ENCODE measurements at regions not wholly inside any gene's neighbourhood (a gene's known extent, or its start where the extent isn't known, plus 50 kb on each side); places are given as distances from the start of the nearest gene placed in this dataset.
A peak's percentile ranks its signal among the peaks of the same experiment; 100 is the strongest.

- Histone ChIP-seq H3K9ac (ENCODE audit: low read length) (no peak overlapping the region), H3K4me1 (ENCODE audit: control insufficient read depth, low read depth, low read length) (no peaks in the 10 kb centered on the region), H3K27ac (ENCODE audit: low read depth, low read length) (no peak overlapping the region), H2AK5ac (ENCODE audit: low read length) (no peak overlapping the region), H2BK15ac (replicated peaks; ENCODE audit: low read depth) (no peak overlapping the region), H3K79me2 (ENCODE audit: control insufficient read depth, insufficient read depth, low read length) (no peaks in the 10 kb centered on the region), H3K4me2 (ENCODE audit: low read length) (no peak overlapping the region), H3K36me3 (ENCODE audit: control insufficient read depth, insufficient read depth, low read length) (no peaks in the 10 kb centered on the region), H4K5ac (ENCODE audit: low read length) (no peak overlapping the region), H2BK5ac (ENCODE audit: low read length) (no peak overlapping the region), H3K27me3 (ENCODE audit: insufficient read depth, low read length, poor library complexity) (no peaks in the 10 kb centered on the region), H3K4ac (ENCODE audit: low read depth, low read length) (no peak overlapping the region), H3K23ac (ENCODE audit: low read length) (no peak overlapping the region), H4K8ac (ENCODE audit: low read depth, low read length) (no peak overlapping the region), H3K79me1 (ENCODE audit: low read length) (no peaks in the 10 kb centered on the region), H3K18ac (ENCODE audit: low read length) (no peak overlapping the region), H3K56ac (ENCODE audit: low read length) (no peak overlapping the region), H2BK120ac (ENCODE audit: low read depth, low read length) (no peak overlapping the region), H3K4me3 (ENCODE audit: low read length) (no peak overlapping the region)
- WGBS (ENCODE audit: extremely low coverage, insufficient coverage, low lambda C conversion rate) = no CpG with 5 or more reads among the region's 1 CpG
- DNase-seq = no peak
Observed at GRCh38 chrX:16416588-16416987, 233.4 kb upstream of the S100G start.

- Histone ChIP-seq H3K4me1 (ENCODE audit: control insufficient read depth, low read depth, low read length) (no peaks in the 10 kb centered on the region), H3K79me2 (ENCODE audit: control insufficient read depth, insufficient read depth, low read length) (no peaks in the 10 kb centered on the region), H2BK15ac (replicated peaks; ENCODE audit: low read depth) (no peak overlapping the region), H3K36me3 (ENCODE audit: control insufficient read depth, insufficient read depth, low read length) (no peaks in the 10 kb centered on the region), H4K5ac (ENCODE audit: low read length) (no peak overlapping the region), H4K8ac (ENCODE audit: low read depth, low read length) (no peak overlapping the region), H3K27me3 (ENCODE audit: insufficient read depth, low read length, poor library complexity) (no peaks in the 10 kb centered on the region), H3K4ac (ENCODE audit: low read depth, low read length) (no peak overlapping the region), H3K4me3 (ENCODE audit: low read length) (no peak overlapping the region), H3K27ac (ENCODE audit: low read depth, low read length) (no peak overlapping the region), H2AK5ac (ENCODE audit: low read length) (no peak overlapping the region), H3K79me1 (ENCODE audit: low read length) (no peaks in the 10 kb centered on the region), H3K18ac (ENCODE audit: low read length) (no peak overlapping the region), H3K9ac (ENCODE audit: low read length) (no peak overlapping the region), H2BK5ac (ENCODE audit: low read length) (no peak overlapping the region), H2BK120ac (ENCODE audit: low read depth, low read length) (no peak overlapping the region), H3K23ac (ENCODE audit: low read length) (no peak overlapping the region), H3K4me2 (ENCODE audit: low read length) (no peak overlapping the region), H3K56ac (ENCODE audit: low read length) (no peak overlapping the region)
- no peak for DNase-seq
Observed at GRCh38 chrX:16418650-16419049, 231.3 kb upstream of the S100G start.

GRCh38 chrX:16427668-16428067, 222.3 kb upstream of the S100G start:
- no peak overlapping the region for H4K5ac ChIP-seq (ENCODE audit: low read length)
- H3K4me1 ChIP-seq (ENCODE audit: control insufficient read depth, low read depth, low read length) = no peaks in the 10 kb centered on the region
- no peak overlapping the region for H3K4me2 ChIP-seq (ENCODE audit: low read length)
- no peak overlapping the region for H3K18ac ChIP-seq (ENCODE audit: low read length)
- H2BK15ac ChIP-seq (replicated peaks; ENCODE audit: low read depth) = no peak overlapping the region
- H3K23ac ChIP-seq (ENCODE audit: low read length) = no peak overlapping the region
- no peak for DNase-seq
- no peak overlapping the region for H3K9ac ChIP-seq (ENCODE audit: low read length)
- H3K27me3 ChIP-seq (ENCODE audit: insufficient read depth, low read length, poor library complexity) = no peaks in the 10 kb centered on the region
- H3K56ac ChIP-seq (ENCODE audit: low read length) = no peak overlapping the region
- H3K36me3 ChIP-seq (ENCODE audit: control insufficient read depth, insufficient read depth, low read length) = no peaks in the 10 kb centered on the region
- H4K8ac ChIP-seq (ENCODE audit: low read depth, low read length) = no peak overlapping the region
- H3K4me3 ChIP-seq (ENCODE audit: low read length) = no peak overlapping the region
- no peaks in the 10 kb centered on the region for H3K79me2 ChIP-seq (ENCODE audit: control insufficient read depth, insufficient read depth, low read length)
- H3K4ac ChIP-seq (ENCODE audit: low read depth, low read length) = no peak overlapping the region
- H2BK5ac ChIP-seq (ENCODE audit: low read length) = no peak overlapping the region
- WGBS (ENCODE audit: extremely low coverage, insufficient coverage, low lambda C conversion rate) = no CpG with 5 or more reads among the region's 3 CpGs
- H3K79me1 ChIP-seq (ENCODE audit: low read length) = no peaks in the 10 kb centered on the region
- H2AK5ac ChIP-seq (ENCODE audit: low read length) = no peak overlapping the region
- H2BK120ac ChIP-seq (ENCODE audit: low read depth, low read length) = no peak overlapping the region
- H3K27ac ChIP-seq (ENCODE audit: low read depth, low read length) = no peak overlapping the region

GRCh38 chrX:16429406-16429805, 220.6 kb upstream of the S100G start:
- Histone ChIP-seq H2BK5ac (ENCODE audit: low read length) (no peak overlapping the region), H3K79me2 (ENCODE audit: control insufficient read depth, insufficient read depth, low read length) (no peaks in the 10 kb centered on the region), H3K27me3 (ENCODE audit: insufficient read depth, low read length, poor library complexity) (no peaks in the 10 kb centered on the region), H3K56ac (ENCODE audit: low read length) (no peak overlapping the region), H4K5ac (ENCODE audit: low read length) (no peak overlapping the region), H3K23ac (ENCODE audit: low read length) (no peak overlapping the region), H3K4me2 (ENCODE audit: low read length) (no peak overlapping the region), H3K9ac (ENCODE audit: low read length) (no peak overlapping the region), H3K4me1 (ENCODE audit: control insufficient read depth, low read depth, low read length) (no peaks in the 10 kb centered on the region), H3K27ac (ENCODE audit: low read depth, low read length) (no peak overlapping the region), H2BK120ac (ENCODE audit: low read depth, low read length) (no peak overlapping the region), H3K79me1 (ENCODE audit: low read length) (no peaks in the 10 kb centered on the region), H3K4me3 (ENCODE audit: low read length) (no peak overlapping the region), H4K8ac (ENCODE audit: low read depth, low read length) (no peak overlapping the region), H2BK15ac (replicated peaks; ENCODE audit: low read depth) (no peak overlapping the region), H3K18ac (ENCODE audit: low read length) (no peak overlapping the region), H2AK5ac (ENCODE audit: low read length) (no peak overlapping the region), H3K36me3 (ENCODE audit: control insufficient read depth, insufficient read depth, low read length) (no peaks in the 10 kb centered on the region), H3K4ac (ENCODE audit: low read depth, low read length) (no peak overlapping the region)
- no peak for DNase-seq
- WGBS (ENCODE audit: extremely low coverage, insufficient coverage, low lambda C conversion rate) = no CpG with 5 or more reads among the region's 4 CpGs

- H3K9ac ChIP-seq (ENCODE audit: low read length) = no peak overlapping the region
- no peak overlapping the region for H3K23ac ChIP-seq (ENCODE audit: low read length)
- H2BK120ac ChIP-seq (ENCODE audit: low read depth, low read length) = no peak overlapping the region
- H3K4me3 ChIP-seq (ENCODE audit: low read length) = no peak overlapping the region
- no CpG with 5 or more reads among the region's 1 CpG for WGBS (ENCODE audit: extremely low coverage, insufficient coverage, low lambda C conversion rate)
- no peaks in the 10 kb centered on the region for H3K79me1 ChIP-seq (ENCODE audit: low read length)
- H3K18ac ChIP-seq (ENCODE audit: low read length) = no peak overlapping the region
- H3K36me3 ChIP-seq (ENCODE audit: control insufficient read depth, insufficient read depth, low read length) = no peaks in the 10 kb centered on the region
- no peak overlapping the region for H2BK15ac ChIP-seq (replicated peaks; ENCODE audit: low read depth)
- H3K79me2 ChIP-seq (ENCODE audit: control insufficient read depth, insufficient read depth, low read length) = no peaks in the 10 kb centered on the region
- no peak overlapping the region for H3K27ac ChIP-seq (ENCODE audit: low read depth, low read length)
- no peak overlapping the region for H2BK5ac ChIP-seq (ENCODE audit: low read length)
- H3K4ac ChIP-seq (ENCODE audit: low read depth, low read length) = no peak overlapping the region
- H4K5ac ChIP-seq (ENCODE audit: low read length) = no peak overlapping the region
- no peaks in the 10 kb centered on the region for H3K4me1 ChIP-seq (ENCODE audit: control insufficient read depth, low read depth, low read length)
- H4K8ac ChIP-seq (ENCODE audit: low read depth, low read length) = no peak overlapping the region
- H2AK5ac ChIP-seq (ENCODE audit: low read length) = no peak overlapping the region
- no peak overlapping the region for H3K4me2 ChIP-seq (ENCODE audit: low read length)
- H3K27me3 ChIP-seq (ENCODE audit: insufficient read depth, low read length, poor library complexity) = no peaks in the 10 kb centered on the region
- no peak for DNase-seq
- H3K56ac ChIP-seq (ENCODE audit: low read length) = no peak overlapping the region
Observed at GRCh38 chrX:16431266-16431665, 218.7 kb upstream of the S100G start.

- no peak overlapping the region for H3K18ac ChIP-seq (ENCODE audit: low read length)
Observed at GRCh38 chrX:16433021-16433420, 216.9 kb upstream of the S100G start.

More at GRCh38 chrX:16433021-16433420, 216.9 kb upstream of the S100G start:
- Histone ChIP-seq H2AK5ac (ENCODE audit: low read length) (no peak overlapping the region), H3K4ac (ENCODE audit: low read depth, low read length) (no peak overlapping the region), H3K36me3 (ENCODE audit: control insufficient read depth, insufficient read depth, low read length) (no peaks in the 10 kb centered on the region), H3K27ac (ENCODE audit: low read depth, low read length) (no peak overlapping the region), H3K23ac (ENCODE audit: low read length) (no peak overlapping the region), H3K9ac (ENCODE audit: low read length) (no peak overlapping the region), H2BK5ac (ENCODE audit: low read length) (no peak overlapping the region), H4K8ac (ENCODE audit: low read depth, low read length) (no peak overlapping the region), H3K4me2 (ENCODE audit: low read length) (no peak overlapping the region), H3K56ac (ENCODE audit: low read length) (peak overlapping the region; percentile 15), H3K79me2 (ENCODE audit: control insufficient read depth, insufficient read depth, low read length) (no peaks in the 10 kb centered on the region), H2BK15ac (replicated peaks; ENCODE audit: low read depth) (no peak overlapping the region), H3K79me1 (ENCODE audit: low read length) (no peaks in the 10 kb centered on the region), H3K4me1 (ENCODE audit: control insufficient read depth, low read depth, low read length) (no peaks in the 10 kb centered on the region), H3K4me3 (ENCODE audit: low read length) (no peak overlapping the region), H3K27me3 (ENCODE audit: insufficient read depth, low read length, poor library complexity) (no peaks in the 10 kb centered on the region), H4K5ac (ENCODE audit: low read length) (no peak overlapping the region), H2BK120ac (ENCODE audit: low read depth, low read length) (no peak overlapping the region)
- no CpG with 5 or more reads among the region's 3 CpGs for WGBS (ENCODE audit: extremely low coverage, insufficient coverage, low lambda C conversion rate)
- DNase-seq = no peak
